GM19043 (cell line): ENCODE measurements at regions not wholly inside any gene's neighbourhood (a gene's known extent, or its start where the extent isn't known, plus 50 kb on each side); places are given as distances from the start of the nearest gene placed in this dataset.

Source experiments
- ATAC-seq: cut with Tn5 transposase; IDR thresholded peaks from one replicate; pipeline ENCODE4 v1.9.1; 2021; ENCODE audit warnings: low read depth; ENCODE audit not compliant: unreplicated experiment

DNA sequence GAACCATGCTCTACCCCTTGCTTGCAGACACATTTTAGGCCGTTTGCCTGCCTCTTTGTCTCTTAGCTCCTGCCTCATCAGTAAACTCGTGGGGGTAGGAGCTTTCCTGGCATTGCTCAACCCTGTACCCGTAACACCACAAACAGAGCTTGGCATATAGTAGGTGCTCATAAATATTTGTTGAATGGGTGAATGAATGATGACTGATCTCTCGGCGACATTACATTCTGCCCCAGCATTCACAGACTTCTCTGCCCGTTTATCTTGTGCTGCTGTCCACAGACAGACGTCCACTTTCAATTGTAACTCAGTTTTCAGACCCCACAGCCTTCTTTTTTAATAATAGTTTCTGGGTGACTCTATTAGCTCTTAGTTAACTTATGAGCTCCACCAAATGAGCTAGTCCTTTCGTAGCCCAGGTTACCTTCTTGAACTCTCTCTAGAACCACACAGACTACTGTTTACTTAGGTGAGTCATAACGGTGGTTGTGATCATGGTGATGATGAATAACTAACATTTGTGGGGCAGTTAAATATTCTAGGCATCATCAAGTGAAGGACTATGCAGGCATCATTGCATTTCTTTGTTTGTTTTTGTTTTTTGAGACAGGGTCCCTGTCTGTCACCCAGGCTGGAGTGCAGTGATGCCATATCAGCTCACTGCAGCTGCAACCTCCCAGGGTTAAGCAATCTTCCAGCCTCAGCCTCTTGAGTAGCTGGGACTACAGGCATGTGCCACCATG lies 188.4 kb downstream of the ADAMTS15 start:
- peak; percentile 64 for ATAC-seq

DNA sequence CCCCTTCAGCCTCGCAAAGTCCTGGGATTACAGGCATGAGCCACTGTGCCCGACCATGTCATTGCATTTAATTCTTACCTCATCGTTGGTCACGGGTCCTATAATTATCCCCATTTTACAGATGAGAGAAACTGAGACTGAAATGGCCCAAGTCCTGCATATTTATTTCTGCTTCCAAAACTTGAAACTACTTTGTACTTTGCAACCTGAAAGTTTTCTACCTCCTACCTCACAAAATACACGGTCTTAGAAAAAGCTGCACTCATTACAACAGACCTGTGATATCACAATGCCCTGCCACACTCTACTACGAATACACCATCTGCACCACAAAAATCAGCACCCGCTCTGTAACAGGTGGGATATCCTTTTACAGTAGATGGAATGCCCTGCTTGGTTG lies 189.1 kb downstream of the ADAMTS15 start:
- ATAC-seq, result no peak

DNA sequence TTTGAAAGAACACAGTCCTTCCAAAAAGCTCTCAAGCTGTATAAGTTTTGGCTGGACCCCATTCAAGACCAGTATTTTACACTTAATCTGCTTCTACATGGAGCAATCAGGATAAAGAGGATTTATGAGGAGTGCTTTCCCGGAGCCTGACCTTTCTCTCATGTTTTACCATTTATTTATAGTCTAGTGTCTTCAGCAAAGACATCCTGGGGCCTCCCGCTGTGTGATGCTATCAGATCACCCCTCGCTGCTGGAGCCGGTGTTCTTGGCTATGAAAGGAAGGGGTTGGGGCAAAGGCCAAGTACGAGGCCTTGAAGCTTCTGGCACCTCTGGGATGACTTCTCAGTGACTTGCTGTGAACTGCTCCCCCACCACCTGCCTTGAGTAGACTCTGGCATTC lies 189.6 kb downstream of the ADAMTS15 start:
- no peak for ATAC-seq

DNA sequence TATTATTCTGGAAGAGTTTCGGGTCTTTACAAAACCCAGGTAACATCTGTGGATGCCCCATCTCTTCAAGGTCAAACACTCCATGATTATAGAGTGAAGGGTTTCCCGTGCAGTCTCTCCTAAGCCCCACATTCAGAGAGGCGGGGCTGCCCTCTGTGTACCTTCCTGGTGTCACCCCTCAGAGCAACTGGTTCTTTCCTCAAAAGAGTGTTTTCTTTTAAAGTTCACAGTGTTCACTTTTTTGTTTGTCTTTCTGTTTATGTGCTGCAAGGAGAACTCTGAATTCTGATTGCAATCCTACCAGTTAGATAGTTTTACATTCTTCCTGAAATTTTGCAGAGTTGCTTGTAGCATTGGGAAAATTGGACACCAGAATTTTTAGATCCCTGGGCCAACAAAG lies 190.2 kb downstream of the ADAMTS15 start:
- ATAC-seq, result no peak

DNA sequence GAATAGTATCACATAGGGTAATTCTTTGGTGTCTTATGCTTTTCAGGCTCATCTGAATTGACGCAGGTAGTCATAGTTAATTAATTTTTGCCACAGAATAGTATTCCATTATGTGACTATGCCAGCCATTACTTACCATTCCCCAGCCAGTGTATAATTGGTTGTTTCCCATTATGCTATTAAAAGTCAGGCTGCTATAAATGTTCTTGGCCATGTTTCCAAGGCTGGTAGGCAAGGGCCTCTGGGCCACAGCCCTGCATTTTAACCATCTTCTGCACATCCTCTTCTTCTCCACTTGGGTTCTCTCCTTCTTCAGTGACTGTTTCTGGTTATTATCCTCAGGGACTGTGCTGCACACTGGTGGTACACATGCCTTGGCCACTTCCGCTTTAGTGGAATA lies 190.9 kb downstream of the ADAMTS15 start:
- ATAC-seq, result no peak

DNA sequence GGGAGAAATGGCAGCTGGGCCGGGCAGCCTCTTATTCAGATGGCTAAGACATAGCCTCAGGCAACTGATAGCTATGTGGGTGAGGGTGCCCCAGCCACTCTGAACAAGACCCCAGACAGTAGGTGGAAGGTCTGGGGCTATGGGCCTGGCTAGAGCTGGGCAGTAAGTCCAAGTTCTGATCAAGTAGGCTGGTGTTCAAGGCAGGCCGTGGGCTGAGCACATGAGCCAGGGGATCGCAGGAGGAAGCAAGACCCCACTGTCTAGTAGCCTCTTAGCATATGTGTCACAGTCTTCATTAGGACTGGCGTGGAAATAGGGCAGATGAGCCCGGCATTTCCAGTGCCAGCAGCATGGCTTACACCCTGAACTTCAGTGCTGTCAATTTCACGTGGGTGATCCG lies 192.1 kb downstream of the ADAMTS15 start:
- ATAC-seq, result no peak

DNA sequence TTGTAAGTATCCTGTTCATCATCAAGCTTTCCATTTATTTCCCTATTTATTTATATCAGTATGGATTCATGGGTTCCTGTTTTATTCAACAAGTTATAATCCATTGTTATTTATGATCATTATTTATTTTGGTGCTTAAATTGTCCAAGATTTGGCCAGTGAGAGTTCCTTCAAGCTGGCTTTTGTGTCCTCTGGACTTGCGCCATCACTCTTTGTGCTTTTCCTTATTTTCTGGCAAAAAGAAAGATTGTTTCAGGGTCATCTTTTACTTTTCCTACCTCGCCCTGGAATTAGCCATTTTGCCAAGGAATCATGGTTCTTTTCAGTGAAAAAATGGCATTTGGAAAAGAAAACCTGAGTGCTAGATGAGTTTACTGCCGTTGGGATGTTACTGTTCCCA lies 193.4 kb downstream of the ADAMTS15 start:
- no peak for ATAC-seq

DNA sequence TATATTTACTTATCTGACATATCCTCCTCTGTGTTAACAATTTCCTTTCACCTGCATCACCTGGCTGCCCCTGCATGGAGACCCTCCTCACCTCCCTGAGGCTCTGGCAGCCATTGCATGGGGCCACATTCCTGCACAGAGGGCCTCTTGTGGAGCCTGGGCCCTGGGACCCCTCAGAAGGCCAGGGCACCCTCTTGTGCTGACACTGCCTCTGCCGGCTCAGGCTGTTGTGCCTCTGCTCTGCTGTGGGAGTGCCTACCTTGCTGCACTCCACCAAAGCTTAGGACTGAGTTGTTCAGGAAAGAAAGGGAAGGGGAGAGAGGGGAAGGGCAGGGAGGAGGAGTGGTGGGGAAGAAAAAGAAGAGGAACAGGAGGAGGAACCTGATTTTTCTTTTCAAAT lies 194.5 kb downstream of the ADAMTS15 start:
- no peak for ATAC-seq

DNA sequence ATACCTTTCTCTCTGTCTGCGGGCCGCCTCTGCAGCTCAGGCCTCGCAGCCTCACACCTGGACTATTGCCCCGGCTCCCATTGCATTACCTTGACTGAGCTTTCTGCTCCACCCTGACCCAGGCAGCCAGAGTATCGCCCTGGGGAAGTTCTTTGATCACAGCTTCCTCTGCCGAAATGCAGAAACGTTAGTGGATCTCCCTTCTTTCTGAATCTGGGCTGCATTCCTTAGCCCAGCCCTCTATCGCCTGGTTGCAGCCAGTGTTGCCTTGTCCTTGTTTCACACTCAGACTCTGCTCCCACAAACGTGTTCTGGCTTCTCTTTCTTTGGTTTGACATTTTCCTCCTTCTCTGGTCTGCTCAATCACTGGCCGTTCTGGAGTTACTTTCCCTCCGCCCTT lies 195.7 kb downstream of the ADAMTS15 start:
- ATAC-seq, result no peak

DNA sequence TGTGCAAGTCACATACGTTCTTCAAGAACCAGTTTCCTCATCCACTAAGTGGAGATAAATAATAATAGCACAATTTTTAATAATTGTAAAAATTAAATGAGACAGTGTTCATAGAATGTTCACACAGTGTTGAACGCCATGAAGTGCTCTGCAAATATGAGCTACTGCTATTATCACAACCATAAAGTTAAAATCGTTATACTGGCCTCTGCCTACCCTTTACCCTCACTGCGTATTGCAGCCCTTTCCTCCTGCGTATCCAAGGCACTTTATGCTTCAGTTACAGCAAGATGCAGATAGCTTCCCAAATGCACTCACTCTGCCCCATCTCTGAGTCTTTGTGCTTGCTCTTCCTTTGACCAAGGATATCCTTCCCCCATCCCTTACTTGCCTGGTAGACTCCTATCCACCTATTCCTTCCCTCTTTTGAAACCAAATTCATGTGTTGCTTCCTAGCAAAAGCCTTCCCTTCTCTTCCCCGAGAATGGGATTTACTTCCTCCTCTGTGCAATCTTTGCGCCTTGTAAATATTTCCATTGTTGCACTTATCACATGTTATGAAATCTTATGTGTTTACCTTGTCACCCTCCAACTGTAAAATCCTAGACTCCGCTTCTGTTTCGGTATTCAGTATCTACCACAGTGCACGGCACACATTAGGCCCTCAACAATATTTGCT lies 196.9 kb downstream of the ADAMTS15 start:
- no peak for ATAC-seq

DNA sequence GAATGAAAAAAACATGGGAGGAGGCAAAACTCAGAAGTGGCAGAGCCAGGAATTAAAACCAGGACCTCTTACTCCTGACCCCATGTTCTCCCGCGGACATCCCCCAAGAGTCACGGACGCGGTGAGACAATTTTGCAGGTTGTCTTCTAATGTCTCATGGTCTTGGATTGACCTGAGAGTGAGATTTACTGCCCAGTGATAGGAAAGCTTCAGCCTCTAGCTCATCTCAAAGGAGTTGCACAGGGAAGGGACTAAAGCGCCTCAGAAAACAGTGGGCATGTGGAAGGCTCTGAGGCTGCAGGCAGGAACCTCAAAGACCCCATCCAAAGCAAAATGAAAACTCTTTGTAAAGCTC lies 197.4 kb downstream of the ADAMTS15 start:
- ATAC-seq, result no peak

DNA sequence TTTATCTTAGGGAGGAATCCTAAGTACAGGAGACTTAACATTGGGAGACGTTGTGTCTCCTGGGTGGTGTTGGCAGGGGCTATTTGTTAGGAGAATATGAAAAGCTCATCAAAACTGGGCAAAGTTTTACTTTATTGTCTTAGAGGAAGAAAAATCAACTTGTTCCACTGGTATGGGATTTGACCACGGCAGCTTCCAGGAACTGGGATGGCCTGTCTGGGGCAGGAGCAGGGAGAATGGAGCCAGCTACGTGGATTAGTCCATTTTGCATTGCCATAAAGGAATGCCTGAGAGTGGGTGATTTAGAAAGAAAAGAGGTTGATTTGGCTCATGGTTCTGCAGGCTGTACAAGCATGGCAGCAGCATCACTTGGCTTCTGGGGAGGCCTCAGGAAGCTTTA lies 198.4 kb downstream of the ADAMTS15 start:
- no peak for ATAC-seq

DNA sequence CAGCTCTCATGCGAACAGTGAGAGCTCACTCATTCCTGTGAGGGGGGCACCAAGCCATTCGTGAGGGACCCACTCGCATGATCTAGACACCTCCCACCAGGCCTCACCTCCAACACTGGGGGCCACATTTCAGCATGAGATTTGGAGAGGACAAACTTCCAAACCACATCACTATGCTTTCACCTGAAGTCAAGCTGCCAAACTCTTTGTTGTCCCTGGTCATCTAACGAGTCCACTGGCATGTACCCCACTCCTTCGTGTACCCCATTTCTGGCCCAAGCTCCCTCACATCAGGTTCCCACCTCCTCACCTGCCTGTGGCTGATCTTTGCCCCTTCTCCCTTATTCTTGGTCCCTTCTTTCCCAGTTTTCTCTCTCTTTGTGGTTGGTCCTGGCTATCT lies 198.9 kb downstream of the ADAMTS15 start:
- ATAC-seq, result no peak

DNA sequence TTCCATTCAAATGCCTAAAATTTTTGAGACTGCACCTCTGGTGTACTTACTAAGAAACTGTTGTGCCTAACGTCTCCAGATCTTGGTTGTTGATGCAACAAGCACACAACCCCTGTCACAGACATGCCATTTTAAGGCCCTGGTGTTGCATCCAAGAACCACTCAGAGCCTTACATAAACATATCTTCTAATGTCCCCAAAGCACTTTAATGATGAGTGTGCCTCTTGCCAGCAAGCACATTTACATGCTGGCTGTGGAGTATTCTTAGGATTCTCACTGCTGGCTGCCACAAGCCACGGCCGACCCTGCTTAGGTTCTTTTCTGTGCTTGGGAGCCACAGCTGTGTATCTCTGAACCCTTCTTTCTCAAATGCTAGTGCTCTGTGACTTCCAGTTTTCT lies 201.4 kb downstream of the ADAMTS15 start:
- ATAC-seq, result no peak

DNA sequence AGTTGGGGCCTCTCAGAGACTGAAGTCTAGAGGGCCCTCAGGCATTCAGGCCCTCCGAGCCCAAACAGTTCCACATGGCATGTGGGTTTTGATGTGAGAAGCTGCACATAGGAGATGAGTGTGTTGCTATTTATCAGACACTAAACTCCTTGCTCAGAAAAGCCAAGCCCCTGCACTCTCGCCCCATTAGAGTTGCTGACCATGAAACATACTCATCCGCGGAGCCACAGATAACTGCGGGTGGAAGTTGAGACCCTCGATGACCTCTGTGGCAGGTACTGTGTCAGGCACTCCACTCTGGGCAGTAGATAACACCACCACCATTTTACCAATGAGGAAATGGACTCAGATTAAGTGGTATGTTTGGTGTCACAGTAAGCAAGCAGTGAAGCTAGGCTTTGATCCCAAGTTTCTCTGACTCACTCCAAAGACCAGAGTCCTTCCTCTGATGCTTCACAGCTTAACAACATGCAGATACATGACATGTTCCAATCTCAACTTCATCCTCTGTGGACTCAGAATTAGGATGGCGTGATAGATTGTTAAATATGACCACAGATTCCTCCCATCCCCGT lies 202.1 kb downstream of the ADAMTS15 start:
- ATAC-seq, result no peak

DNA sequence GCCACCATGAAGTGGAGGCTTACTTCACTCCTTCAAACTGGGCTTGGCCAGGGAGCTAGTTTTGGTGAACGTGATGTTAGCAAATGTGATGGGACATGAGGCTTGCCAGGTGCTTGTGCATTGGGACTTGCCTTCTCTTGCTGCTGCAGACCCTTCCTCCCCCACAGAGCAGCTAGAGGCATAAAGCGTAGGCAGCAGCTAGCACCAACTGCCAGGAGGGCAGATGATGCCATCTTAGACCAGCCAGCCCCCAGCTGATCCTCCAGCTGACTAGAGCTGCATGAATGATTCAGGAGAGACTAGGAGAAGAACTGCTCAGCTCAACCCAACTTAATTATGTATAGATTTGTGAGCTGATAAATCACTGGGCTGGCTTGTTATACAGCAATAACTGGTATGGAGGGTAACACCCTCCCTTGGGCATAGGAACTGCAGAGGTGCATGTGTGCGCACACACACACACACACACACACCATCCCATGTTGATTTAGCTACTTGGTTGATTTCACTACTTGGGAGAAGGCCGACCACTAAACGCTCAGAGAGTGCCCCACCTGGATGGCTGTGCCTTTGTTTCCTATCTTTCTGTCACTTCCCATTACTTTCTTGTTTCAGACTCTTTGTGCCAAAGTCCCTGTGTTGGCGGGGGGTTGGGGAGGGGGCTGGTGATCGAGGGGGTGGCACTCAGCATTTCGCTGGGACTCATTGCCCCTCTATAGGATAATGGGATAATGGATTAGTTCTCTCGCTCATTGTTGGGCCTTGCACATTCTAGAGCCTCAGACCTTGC lies 202.8 kb downstream of the ADAMTS15 start:
- no peak for ATAC-seq

DNA sequence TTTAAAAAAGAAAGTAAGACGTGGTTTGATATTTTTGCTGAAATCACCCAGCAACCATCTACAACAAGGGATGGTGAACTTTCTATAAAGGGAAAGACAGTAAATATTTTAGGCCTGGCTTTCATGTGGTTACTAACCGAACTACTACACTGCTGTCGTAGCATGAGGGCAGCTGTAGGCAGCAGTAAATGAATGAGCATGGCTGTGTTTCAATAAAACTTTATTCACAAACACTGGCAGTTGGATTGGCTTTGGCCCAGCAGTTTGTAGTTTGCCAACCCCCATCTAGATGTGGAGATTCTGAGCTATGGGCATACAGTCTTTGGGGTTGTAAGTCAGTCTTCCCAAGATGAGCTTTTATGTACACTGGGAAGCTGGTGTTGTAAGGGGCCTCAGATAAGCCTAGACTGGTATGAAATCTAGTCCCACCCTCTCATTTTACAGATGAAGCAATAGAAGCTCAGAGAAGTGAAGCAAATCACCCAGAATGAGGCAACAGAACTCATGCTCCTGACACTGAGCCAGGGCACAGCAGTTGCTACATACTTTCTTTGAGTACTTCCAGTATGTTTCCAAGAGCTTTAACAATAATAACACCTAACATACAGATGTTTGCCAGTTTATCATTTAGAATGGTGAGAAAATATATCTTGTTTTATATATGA lies 204.4 kb downstream of the ADAMTS15 start:
- no peak for ATAC-seq

DNA sequence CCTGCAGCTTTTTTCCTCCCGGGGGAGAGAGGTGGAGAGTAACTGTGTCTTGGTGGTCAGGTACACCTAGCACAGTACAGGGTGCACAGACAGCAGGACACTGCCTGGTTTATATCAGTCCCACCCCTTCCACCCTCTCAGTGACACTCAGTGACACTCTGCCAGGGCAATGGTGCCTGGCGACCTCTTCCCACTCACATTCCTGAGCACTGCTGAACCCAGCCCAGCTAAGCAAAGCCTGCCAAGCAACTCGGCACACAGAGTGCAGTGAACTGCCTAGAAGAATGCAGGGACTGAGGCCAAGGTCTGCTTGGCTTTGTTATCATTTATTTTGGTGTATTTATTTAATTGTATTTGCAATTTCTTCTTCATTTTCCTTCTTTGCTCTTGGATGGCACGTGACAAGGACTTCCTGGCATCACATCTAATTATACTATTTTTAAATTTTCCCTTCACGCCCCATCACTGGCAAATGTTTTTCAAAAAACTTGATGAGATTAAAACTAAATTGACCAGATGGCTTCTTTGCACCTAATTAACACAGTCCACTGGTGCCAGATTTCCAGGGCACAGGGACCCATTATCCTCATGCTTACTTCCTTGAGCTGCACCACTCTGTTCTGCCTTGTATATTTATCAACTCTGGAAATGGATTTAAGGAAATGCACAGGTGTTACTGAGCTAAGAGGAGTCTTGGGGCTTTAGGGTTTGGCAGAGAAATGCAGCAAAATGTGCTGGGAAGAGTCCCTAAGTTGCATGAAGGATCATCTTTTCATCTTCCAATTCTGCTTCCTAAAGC lies 205.6 kb downstream of the ADAMTS15 start:
- ATAC-seq, result no peak

DNA sequence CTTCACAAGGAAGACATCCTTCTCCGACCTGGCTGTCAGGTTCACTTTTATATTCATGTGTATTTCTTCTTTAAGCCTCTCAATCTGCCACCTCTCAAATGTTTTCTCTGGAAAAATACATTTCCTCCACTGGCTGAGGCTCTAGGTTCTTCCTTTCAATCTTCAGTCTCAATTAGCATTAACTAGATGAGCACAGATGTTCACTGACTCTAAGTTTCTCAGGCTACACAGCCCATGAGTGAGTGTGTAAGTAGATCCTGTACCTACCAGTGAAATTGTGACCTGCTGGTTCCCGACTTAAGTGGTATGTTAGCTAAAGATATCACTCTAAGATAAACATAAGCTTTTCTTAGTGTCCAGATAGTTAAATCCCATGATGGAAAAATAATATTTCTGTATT lies 206.9 kb downstream of the ADAMTS15 start:
- no peak for ATAC-seq

DNA sequence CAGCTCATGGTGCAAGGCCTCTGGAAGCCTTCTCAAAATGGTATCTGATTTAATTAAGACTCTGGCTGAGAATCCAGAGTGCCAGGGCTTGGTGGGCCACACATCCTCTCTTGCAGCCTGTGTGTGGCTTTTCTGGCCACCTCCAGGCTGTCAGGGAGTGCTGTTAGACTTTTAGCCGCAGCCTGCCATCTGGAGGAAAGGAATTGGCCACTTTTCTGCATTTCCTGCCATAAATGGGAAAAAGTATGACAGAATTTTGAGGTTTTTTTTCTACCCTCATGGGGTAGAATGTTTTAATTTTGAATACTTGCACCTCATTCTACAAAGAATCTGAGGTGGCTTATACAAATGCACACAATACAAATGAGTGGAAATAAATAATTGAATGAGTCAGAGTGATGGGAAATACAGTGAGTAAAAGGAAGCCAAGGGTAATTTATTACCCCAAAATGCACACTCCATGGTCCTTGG lies 218.4 kb downstream of the ADAMTS15 start:
- ATAC-seq, result no peak
